ENCODE measurements at regions not wholly inside any gene's neighbourhood (a gene's known extent, or its start where the extent isn't known, plus 50 kb on each side); places are given as distances from the start of the nearest gene placed in this dataset.

- no peak for DNase-seq (ENCODE audit: low spot score)
- FAIRE-seq, result no peak
Measured at GRCh38 chr11:70779433-70780245, 381.3 kb downstream of the CTTN start.

- no peak for FAIRE-seq
- DNase-seq (ENCODE audit: low spot score), result no peak
Measured at GRCh38 chr11:70780246-70780535, 381.9 kb downstream of the CTTN start.

GRCh38 chr11:70782401-70782913 is 384.1 kb downstream of the CTTN start:
- FAIRE-seq, result no peak
- no peak for DNase-seq (ENCODE audit: low spot score)

GRCh38 chr11:70783356-70783755 is 385.0 kb downstream of the CTTN start:
- FAIRE-seq (no peak), DNase-seq (ENCODE audit: low spot score) (no peak)

- DNase-seq (ENCODE audit: low spot score), result no peak
- FAIRE-seq, result no peak
Measured at GRCh38 chr11:70783821-70784220, 385.5 kb downstream of the CTTN start.

- no peak for FAIRE-seq
Measured at GRCh38 chr11:70785372-70785771, 387.0 kb downstream of the CTTN start.

GRCh38 chr11:70786021-70786665 is 387.8 kb downstream of the CTTN start:
- FAIRE-seq, result no peak
- DNase-seq (ENCODE audit: low spot score), result no peak

More at GRCh38 chr11:70785372-70785771, 387.0 kb downstream of the CTTN start:
- no peak for DNase-seq (ENCODE audit: low spot score)

- FAIRE-seq, result peak; percentile 74
- peak; percentile 86 for DNase-seq (ENCODE audit: low spot score)
Measured at GRCh38 chr11:70788248-70789022, 390.1 kb downstream of the CTTN start.

GRCh38 chr11:70790671-70791300 is 392.5 kb downstream of the CTTN start:
- DNase-seq (ENCODE audit: low spot score), result no peak
- no peak for FAIRE-seq

GRCh38 chr11:70796648-70797227 is 398.4 kb downstream of the CTTN start:
- FAIRE-seq (no peak), DNase-seq (ENCODE audit: low spot score) (no peak)

- FAIRE-seq, result no peak
- no peak for DNase-seq (ENCODE audit: low spot score)
Measured at GRCh38 chr11:70798296-70798695, 400.0 kb downstream of the CTTN start.

- DNase-seq (ENCODE audit: low spot score), result no peak
- no peak for FAIRE-seq
Measured at GRCh38 chr11:70799386-70799785, 401.1 kb downstream of the CTTN start.

GRCh38 chr11:70802185-70802584 is 403.9 kb downstream of the CTTN start:
- FAIRE-seq, result no peak
- no peak for DNase-seq (ENCODE audit: low spot score)

- FAIRE-seq (no peak), DNase-seq (ENCODE audit: low spot score) (no peak)
Measured at GRCh38 chr11:70804139-70804837, 406.0 kb downstream of the CTTN start.

GRCh38 chr11:70805243-70805642 is 406.9 kb downstream of the CTTN start:
- DNase-seq (ENCODE audit: low spot score) (no peak), FAIRE-seq (no peak)

GRCh38 chr11:70805971-70806370 is 407.6 kb downstream of the CTTN start:
- DNase-seq (ENCODE audit: low spot score) (no peak), FAIRE-seq (no peak)

- DNase-seq (ENCODE audit: low spot score) (no peak), FAIRE-seq (no peak)
Measured at GRCh38 chr11:70806461-70807194, 408.3 kb downstream of the CTTN start.

- DNase-seq (ENCODE audit: low spot score), result no peak
- FAIRE-seq, result no peak
Measured at GRCh38 chr11:70807195-70807543, 408.8 kb downstream of the CTTN start.

- DNase-seq (ENCODE audit: low spot score) (no peak), FAIRE-seq (no peak)
Measured at GRCh38 chr11:70808686-70809375, 410.5 kb downstream of the CTTN start.
